ENCODE measurements at regions not wholly inside any gene's neighbourhood (a gene's known extent, or its start where the extent isn't known, plus 50 kb on each side); places are given as distances from the start of the nearest gene placed in this dataset.

DNA sequence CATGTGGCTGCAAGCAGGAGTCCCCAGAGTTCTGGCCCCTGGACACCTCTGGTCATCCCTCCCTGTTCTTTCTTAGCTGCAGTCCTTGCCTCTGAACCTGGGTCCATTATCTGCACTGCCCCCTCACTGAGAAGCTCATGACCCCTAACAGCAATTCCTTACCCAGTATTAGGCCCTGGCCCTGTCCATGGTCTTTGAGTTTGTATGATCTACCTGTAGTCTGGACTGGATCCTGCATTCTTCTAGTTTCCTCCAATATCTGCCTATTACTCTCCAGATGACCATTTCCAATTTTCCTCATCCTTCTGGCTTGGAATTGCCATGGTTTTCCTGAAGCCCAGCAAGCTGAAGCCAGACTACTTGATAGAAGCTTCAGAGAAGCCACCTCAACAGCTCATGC lies 302.4 kb upstream of the HS6ST1 start:
- no peak for DNase-seq (ENCODE audit: low read depth)
- TF ChIP-seq, protein P1, sequence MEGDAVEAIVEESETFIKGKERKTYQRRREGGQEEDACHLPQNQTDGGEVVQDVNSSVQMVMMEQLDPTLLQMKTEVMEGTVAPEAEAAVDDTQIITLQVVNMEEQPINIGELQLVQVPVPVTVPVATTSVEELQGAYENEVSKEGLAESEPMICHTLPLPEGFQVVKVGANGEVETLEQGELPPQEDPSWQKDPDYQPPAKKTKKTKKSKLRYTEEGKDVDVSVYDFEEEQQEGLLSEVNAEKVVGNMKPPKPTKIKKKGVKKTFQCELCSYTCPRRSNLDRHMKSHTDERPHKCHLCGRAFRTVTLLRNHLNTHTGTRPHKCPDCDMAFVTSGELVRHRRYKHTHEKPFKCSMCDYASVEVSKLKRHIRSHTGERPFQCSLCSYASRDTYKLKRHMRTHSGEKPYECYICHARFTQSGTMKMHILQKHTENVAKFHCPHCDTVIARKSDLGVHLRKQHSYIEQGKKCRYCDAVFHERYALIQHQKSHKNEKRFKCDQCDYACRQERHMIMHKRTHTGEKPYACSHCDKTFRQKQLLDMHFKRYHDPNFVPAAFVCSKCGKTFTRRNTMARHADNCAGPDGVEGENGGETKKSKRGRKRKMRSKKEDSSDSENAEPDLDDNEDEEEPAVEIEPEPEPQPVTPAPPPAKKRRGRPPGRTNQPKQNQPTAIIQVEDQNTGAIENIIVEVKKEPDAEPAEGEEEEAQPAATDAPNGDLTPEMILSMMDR (IDR thresholded peaks at IDR 0.05; ENCODE audit: control insufficient read depth, insufficient read depth, low read depth, low read length, missing control alignments): no peak
- no peak overlapping the region for H3K4me3 ChIP-seq (ENCODE audit: control insufficient read depth, low read depth, low read length)

DNA sequence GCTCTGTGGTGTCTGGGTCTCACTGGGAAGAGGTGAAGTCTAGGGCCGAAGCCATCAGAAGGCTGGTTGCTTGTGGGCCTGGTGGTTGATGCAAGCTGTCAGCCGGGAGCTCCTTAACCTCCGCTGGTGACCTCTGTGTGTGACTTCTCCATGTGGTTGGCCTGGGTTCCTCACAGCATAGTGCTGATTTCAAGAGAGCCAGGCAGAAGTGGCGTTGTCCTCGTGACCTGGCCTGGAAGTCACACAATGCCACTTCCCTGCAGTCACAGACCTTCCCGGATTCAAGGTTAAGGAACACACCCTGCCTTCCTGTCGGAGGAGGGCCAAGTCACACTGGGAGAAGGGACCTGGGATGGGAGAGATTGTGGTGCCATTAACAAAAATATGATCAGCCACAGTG lies 303.7 kb upstream of the HS6ST1 start:
- TF ChIP-seq, protein P1 (IDR thresholded peaks at IDR 0.05; ENCODE audit: control insufficient read depth, insufficient read depth, low read depth, low read length, missing control alignments): no peak
- H3K4me3 ChIP-seq (ENCODE audit: control insufficient read depth, low read depth, low read length): no peak overlapping the region

DNA sequence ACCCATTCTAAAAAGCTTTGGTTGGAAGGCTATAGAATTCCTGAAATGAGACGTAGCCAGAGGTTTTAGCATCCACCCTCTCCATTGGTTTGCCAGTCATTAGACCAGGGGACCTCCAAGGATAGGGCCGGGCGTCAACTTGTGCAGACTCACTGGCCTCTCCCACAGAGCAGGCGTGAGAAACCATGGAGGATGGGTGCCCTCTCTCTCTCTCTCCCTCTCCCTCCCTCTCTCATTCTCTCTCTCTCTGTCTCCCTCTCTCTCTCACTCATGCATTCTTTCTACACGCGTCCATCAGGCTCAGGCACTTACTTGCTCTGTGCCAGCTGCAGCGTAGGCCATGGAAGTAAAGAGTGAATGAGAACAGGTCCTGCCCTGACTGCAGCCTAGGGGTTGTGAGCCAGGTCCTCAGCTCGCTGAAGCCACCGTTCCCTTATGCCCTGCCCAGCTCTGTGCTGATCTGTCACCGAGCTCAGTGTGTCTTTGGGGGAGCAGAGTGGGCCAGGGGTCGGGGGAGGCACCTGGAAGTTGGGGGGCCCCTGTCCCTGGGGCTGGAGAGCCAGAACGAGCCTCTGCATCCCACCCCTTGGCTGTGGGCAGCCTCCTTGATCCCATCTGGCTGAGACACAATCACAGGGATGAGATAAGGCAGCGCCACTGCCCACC lies 304.4 kb upstream of the HS6ST1 start:
- no peak for DNase-seq (ENCODE audit: low read depth)
- no peak overlapping the region for H3K4me3 ChIP-seq (ENCODE audit: control insufficient read depth, low read depth, low read length)
- TF ChIP-seq, protein P1 (IDR thresholded peaks at IDR 0.05; ENCODE audit: control insufficient read depth, insufficient read depth, low read depth, low read length, missing control alignments): no peak

More for the DNA sequence above, 303.7 kb upstream of the HS6ST1 start:
- DNase-seq (ENCODE audit: low read depth): no peak

DNA sequence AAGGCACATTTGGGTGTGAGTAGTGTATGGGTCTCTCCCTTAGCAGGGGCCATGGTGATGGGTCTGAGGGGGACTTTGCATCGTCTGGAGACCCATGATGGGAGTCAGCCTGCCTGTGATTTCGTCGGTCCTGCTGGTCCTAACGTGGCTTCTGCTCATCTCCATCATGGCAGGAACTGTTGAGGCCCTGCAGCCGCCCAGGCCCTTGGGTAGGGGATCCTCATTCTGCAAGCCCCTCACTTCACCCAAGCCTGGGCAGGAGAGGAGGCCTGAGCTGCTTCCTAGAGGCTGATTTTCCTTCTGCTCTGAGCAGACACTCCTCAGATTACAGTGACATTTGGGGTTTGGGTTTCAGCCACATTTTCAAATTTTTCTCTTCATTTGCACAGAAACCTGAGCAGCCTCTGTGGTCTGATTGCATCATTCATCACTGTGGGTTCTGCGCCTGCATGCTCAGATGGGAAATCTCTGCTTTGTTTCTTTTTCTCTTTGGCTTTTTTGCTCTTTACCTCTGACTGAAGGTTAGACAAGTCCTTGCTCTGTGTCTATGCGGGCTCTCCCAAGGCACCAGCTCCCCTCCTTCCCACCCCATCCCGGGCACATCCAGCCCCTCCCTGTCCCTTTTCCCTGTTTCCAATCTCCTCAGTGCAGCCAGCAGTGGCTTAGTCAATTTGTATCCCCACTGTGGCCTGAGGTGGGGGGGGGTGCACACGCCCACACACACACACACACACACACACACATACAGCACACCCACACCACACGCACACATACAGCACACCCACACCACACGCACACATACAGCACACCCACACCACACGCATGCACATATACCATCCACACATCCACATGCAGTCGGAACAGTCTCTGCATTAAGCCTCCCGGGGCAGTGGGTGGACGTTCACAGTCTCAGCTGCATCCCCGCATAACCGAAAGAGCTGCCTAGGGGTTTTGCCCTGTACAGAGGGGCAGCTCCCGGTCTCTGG lies 305.4 kb upstream of the HS6ST1 start:
- peak; percentile 77 for DNase-seq (ENCODE audit: low read depth)
- no peak overlapping the region for H3K4me3 ChIP-seq (ENCODE audit: control insufficient read depth, low read depth, low read length)
- TF ChIP-seq, protein P1 (IDR thresholded peaks at IDR 0.05; ENCODE audit: control insufficient read depth, insufficient read depth, low read depth, low read length, missing control alignments): no peak

DNA sequence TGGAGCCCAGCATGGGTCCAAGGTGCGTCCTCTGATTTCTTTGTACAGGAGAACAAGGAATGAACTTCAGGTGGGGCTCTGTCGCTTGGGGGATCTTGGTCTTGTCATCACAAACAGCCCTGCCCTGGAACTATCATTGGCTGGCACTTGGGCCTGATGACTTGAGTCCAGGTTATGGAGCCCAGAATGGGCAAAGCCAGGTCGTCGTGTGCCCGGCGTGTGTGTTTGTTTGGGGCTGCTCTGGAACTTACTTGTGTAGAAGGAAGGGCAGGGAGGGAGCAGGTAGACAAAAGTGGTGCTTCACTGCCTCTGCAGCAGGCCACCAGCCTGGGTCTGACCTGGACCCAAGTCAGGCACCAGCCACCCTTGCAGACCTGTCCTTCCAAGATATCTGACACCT lies 306.3 kb upstream of the HS6ST1 start:
- DNase-seq (ENCODE audit: low read depth): no peak
- TF ChIP-seq, protein P1 (IDR thresholded peaks at IDR 0.05; ENCODE audit: control insufficient read depth, insufficient read depth, low read depth, low read length, missing control alignments): no peak

DNA sequence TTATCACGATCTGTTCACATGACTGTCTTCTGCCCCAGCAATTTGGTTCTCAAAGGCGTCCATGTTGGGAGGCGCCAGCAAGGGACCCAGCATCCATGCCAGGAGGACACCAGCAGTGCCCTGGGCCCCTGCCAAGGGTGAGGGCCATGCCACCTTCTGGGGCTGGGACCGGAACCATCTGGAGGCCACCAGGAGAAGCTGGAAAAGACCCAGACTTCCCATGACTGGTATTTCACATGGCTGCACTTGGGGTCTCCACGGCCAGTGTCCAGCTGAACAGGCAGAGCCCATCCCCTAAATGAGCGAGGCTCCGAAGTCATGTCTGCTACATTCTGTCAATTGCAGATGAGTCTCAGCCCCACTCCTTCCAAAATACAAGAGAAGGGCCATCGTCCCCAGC lies 306.8 kb upstream of the HS6ST1 start:
- no peak for DNase-seq (ENCODE audit: low read depth)
- TF ChIP-seq, protein P1 (IDR thresholded peaks at IDR 0.05; ENCODE audit: control insufficient read depth, insufficient read depth, low read depth, low read length, missing control alignments): no peak
- no peak overlapping the region for H3K4me3 ChIP-seq (ENCODE audit: control insufficient read depth, low read depth, low read length)

More for the DNA sequence above, 306.3 kb upstream of the HS6ST1 start:
- no peak overlapping the region for H3K4me3 ChIP-seq (ENCODE audit: control insufficient read depth, low read depth, low read length)
